Mesothelial cell of epicardium (in vitro differentiated cells): ENCODE measurements at regions not wholly inside any gene's neighbourhood (a gene's known extent, or its start where the extent isn't known, plus 50 kb on each side); places are given as distances from the start of the nearest gene placed in this dataset.

ENCODE experiments used
- DNase-seq, 2 experiments: peaks; one replicate each; pipeline ENCODE4 v3.0.0; 2021; ENCODE audit warnings: low spot score in 2 of 2; ENCODE audit not compliant: unreplicated experiment in 2 of 2
- H3K27ac Mint-ChIP-seq: 2 replicates; pipeline ENCODE4 v1.8.0; 2021; ENCODE audit warnings: mixed read lengths
- H3K27me3 Mint-ChIP-seq: 2 replicates; pipeline ENCODE4 v1.8.0; 2021; ENCODE audit warnings: low read depth, mixed read lengths
- H3K36me3 Mint-ChIP-seq: 2 replicates; pipeline ENCODE4 v1.8.0; 2021; ENCODE audit warnings: mixed read lengths
- H3K4me1 Mint-ChIP-seq: 2 replicates; pipeline ENCODE4 v1.8.0; 2021; ENCODE audit warnings: mixed read lengths
- H3K4me3 Mint-ChIP-seq: 2 replicates; pipeline ENCODE4 v1.8.0; 2021; ENCODE audit warnings: mild to moderate bottlenecking, moderate library complexity, mixed read lengths
- H3K9me3 Mint-ChIP-seq: 2 replicates; pipeline ENCODE4 v1.8.0; 2021; ENCODE audit warnings: mixed read lengths
- CTCF ChIP-seq: fragments of 200-600 bp; sonication (generic); IDR thresholded peaks from one replicate; pipeline ENCODE4 v1.5.0; 2021; ENCODE audit warnings: antibody characterized with exemption; ENCODE audit not compliant: unreplicated experiment

- Mint-ChIP-seq H3K27me3 (no peaks in the 10 kb centered on the region), H3K9me3 (peaks cover 6% of the 10 kb centered on the region), H3K4me1 (peaks cover 39% of the 10 kb centered on the region), H3K27ac (peak overlapping the region; percentile 50), H3K36me3 (no peaks in the 10 kb centered on the region), H3K4me3 (no peak overlapping the region)
- no peak for TF ChIP-seq CTCF
- DNase-seq = peak; percentile 33 to 77
Measured at GRCh38 chr7:68321076-68321639, 1277.1 kb upstream of the AUTS2 start.

- H3K4me3 Mint-ChIP-seq = no peak overlapping the region
- H3K9me3 Mint-ChIP-seq = peaks cover 14% of the 10 kb centered on the region
- TF ChIP-seq CTCF = no peak
- H3K4me1 Mint-ChIP-seq = peaks cover 39% of the 10 kb centered on the region
- no peaks in the 10 kb centered on the region for H3K27me3 Mint-ChIP-seq
- DNase-seq = no peak
- peak overlapping the region; percentile 50 for H3K27ac Mint-ChIP-seq
- peaks cover 2% of the 10 kb centered on the region for H3K36me3 Mint-ChIP-seq
Measured at GRCh38 chr7:68321776-68322496, 1276.3 kb upstream of the AUTS2 start.

- Mint-ChIP-seq H3K4me1 (peaks cover 32% of the 10 kb centered on the region), H3K9me3 (peaks cover 18% of the 10 kb centered on the region), H3K36me3 (peaks cover 2% of the 10 kb centered on the region)
Measured at GRCh38 chr7:68324621-68325020, 1273.7 kb upstream of the AUTS2 start.

GRCh38 chr7:68334216-68334615, 1264.1 kb upstream of the AUTS2 start:
- Mint-ChIP-seq H3K9me3 (peaks cover 18% of the 10 kb centered on the region), H3K27me3 (no peaks in the 10 kb centered on the region), H3K4me3 (no peak overlapping the region), H3K4me1 (peaks cover 7% of the 10 kb centered on the region), H3K27ac (no peak overlapping the region), H3K36me3 (peaks cover 4% of the 10 kb centered on the region)
- no peak for TF ChIP-seq CTCF
- DNase-seq = no peak

More at GRCh38 chr7:68324621-68325020, 1273.7 kb upstream of the AUTS2 start:
- H3K4me3 Mint-ChIP-seq = no peak overlapping the region
- no peak overlapping the region for H3K27ac Mint-ChIP-seq
- no peak for DNase-seq
- no peak for TF ChIP-seq CTCF
- no peaks in the 10 kb centered on the region for H3K27me3 Mint-ChIP-seq

GRCh38 chr7:68334636-68335272, 1263.5 kb upstream of the AUTS2 start:
- no peak for DNase-seq
- Mint-ChIP-seq H3K4me3 (no peak overlapping the region), H3K27ac (no peak overlapping the region), H3K36me3 (peaks cover 4% of the 10 kb centered on the region), H3K9me3 (peaks cover 18% of the 10 kb centered on the region), H3K4me1 (peaks cover 7% of the 10 kb centered on the region), H3K27me3 (no peaks in the 10 kb centered on the region)
- TF ChIP-seq CTCF = no peak
